ENCODE measurements at regions not wholly inside any gene's neighbourhood (a gene's known extent, or its start where the extent isn't known, plus 50 kb on each side); places are given as distances from the start of the nearest gene placed in this dataset.

- TF ChIP-seq POLR2A (IDR thresholded peaks at IDR 0.05; ENCODE audit: low read length): no peak
- no peak for TF ChIP-seq GATA1 (IDR thresholded peaks at IDR 0.05; ENCODE audit: low read depth, low read length)
Measured at GRCh38 chr11:82458761-82459160, 274.9 kb downstream of the FAM181B start.
